Nucleus accumbens (tissue), 56 donors: ENCODE measurements at regions not wholly inside any gene's neighbourhood (a gene's known extent, or its start where the extent isn't known, plus 50 kb on each side); places are given as distances from the start of the nearest gene placed in this dataset.
"Not testable (repeated sequence)": the region's sequence is repeated elsewhere in the genome, so short reads cannot be mapped to it uniquely, and the experiment has no call there.

Experiments used
- DNase-seq, 56 donors: peaks; one replicate each; lab custom pipeline; 2025; lab: John Stamatoyannopoulos, UW

- no peak for DNase-seq
These were observed 53.3 kb downstream of the TANC2 start for GRCh38 chr17:63019138-63019873.

DNA sequence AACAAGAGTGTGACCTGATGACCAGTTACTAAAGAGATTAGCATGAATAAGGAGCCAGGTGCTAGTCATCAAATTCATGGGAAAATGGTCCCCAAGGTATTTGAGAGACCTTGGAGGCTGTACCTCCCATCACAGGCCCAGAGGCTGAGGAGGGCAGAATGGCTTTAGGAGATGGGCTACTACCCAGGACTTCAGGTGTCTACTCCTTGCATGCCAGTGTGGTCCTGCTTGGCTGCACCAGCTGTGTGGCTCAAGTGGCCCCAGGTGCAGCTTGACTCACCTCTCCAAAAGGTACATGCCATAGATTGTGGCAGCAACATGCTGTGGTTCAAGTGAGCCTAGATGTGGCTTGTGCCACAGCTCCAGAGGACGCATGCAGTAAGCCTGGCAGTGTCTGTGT lies 56.5 kb downstream of the TANC2 start:
- no peak for DNase-seq

- no peak for DNase-seq
These were observed 57.0 kb downstream of the TANC2 start for GRCh38 chr17:63023049-63023448.

GRCh38 chr17:63024201-63024600 lies 58.2 kb downstream of the TANC2 start:
- DNase-seq = no peak

DNA sequence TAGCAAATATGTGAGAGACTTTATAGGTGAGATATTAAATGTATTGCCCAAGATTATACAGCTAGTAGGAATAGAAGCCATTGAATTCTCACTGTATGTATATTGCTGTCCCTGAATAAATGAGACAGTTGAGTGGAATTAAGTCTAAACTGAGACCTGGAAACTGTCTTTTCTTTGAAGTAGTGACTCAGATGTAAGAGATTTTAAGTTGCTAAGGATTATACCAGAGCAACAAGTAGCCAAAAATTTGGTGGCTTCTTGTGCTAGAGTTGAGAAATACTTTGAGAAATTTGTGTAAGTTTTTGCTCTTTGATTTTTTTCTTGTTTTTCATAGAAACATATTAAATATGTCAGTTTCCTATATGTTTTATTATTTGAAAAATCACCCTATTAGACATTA lies 58.7 kb downstream of the TANC2 start:
- no peak for DNase-seq

DNA sequence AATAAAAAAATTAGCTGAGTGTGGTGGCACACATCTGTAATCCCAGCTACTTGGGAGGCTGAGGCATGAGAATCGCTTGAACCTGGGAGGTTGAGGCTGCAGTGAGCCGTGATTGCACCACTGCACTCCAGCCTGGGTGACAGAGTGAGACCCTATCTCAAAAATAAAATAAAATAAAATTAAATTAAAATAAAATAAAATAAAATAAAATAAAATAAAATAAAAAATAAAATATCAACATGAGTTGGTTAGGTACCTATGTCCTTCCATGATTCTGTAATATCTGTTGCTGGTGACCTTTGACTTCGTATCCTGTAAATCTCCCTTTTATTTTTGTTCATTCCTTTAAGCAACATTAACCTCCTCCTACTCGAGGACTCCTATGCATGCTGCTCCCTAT lies 59.6 kb downstream of the TANC2 start:
- DNase-seq = not testable (repeated sequence)

GRCh38 chr17:63029541-63029940 lies 63.5 kb downstream of the TANC2 start:
- no peak for DNase-seq

- DNase-seq = no peak
These were observed 66.1 kb downstream of the TANC2 start for GRCh38 chr17:63032142-63032541.

DNA sequence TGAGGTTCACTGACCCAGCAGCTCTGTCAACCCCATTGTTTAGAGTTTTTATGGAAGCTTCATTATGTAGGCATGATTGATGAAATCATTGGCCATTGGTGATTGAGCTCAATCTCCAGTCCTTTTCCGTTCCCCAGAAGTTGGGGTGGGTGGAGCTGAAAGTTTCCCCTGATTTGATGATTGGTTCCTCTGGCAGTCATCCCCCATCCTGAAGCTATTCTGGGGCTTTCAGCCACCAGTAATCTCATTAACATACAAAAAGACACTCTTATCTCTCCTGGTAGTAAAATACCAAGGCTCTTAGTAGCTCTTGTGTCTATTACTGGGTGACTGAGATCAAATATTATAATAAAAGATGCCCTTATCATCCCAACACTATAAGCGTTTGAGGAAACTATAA lies 67.1 kb downstream of the TANC2 start:
- DNase-seq = no peak

- no peak for DNase-seq
These were observed 69.2 kb downstream of the TANC2 start for GRCh38 chr17:63035271-63035670.

DNA sequence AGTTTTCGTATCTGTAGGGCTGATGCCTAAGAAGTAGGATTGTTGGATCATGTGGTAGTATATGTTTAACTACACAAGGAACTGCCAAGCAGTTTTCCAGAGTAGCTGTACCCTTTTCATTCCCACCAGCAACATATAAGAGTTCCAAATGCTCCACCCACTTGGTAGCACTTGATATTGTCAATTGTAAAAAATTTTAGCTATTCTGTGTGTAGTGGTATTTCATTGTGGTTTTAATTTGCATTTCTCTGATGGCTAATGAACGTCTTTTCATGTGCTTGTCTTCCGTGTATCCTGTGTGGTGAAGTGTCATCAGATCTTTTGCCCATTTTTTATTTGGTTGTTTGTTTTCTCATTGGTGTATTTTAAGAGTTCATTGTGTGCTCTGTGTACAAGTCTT lies 69.7 kb downstream of the TANC2 start:
- no peak for DNase-seq

- DNase-seq = peak in 10 of 56 donors; percentile 0 to 24 (median 9)
These were observed 73.3 kb downstream of the TANC2 start for GRCh38 chr17:63039342-63039741.

- no peak for DNase-seq
These were observed 74.0 kb downstream of the TANC2 start for GRCh38 chr17:63039899-63040602.

DNA sequence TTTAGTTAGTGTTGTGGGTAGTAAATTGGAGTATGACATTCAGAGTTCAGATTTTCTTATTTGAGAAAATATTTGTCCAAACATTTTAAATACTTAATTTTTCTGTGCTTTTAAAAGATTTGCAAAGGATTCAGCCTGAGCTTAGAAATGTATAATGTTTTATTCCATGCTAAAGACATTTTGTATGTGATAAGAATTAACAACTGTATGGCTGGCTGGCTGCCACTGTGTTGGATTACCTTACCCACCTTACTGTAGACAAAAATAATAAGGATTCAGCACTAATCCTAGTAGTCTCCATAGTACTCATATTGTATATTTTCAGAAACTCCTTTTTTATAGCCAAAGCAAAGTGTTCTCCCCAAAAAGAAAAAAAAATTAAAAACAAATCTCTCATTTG lies 74.8 kb downstream of the TANC2 start:
- no peak for DNase-seq

DNA sequence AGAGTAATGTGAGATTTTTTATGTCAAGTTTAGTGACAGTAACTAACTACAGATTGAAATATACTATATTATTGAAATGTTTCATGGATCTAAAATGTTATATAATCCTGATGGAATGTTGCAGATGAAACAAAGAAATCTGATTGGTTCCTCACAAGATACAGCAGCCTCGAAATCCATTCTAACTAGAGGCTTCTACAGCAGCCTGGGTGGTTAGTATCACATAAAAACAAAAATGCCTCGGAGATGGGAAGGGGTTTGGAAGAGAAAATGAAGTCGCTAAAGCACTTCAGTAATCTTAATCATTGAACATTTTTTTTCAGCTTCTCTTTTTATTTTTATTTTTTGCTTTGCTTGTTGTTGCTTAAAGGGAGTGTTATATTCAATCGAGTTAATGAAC lies 75.2 kb downstream of the TANC2 start:
- DNase-seq = no peak

DNA sequence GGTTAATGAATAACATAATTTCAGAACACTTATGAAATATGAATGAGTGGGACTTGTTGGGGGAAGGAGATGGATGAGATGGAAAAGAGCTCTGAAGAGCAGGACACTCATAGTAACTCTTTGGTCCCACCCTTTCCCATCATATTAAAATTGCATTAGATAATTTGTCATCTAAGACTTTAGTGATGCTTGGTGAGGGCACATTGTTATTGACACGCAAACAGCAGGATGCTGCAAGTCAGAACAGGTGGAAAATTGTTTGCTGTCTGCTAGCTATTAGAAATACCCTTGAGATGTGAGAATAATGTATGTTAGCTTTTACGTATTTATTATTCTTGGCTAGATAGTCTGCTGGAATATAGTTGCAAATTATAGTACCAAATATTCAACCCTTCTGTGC lies 75.7 kb downstream of the TANC2 start:
- no peak for DNase-seq

DNA sequence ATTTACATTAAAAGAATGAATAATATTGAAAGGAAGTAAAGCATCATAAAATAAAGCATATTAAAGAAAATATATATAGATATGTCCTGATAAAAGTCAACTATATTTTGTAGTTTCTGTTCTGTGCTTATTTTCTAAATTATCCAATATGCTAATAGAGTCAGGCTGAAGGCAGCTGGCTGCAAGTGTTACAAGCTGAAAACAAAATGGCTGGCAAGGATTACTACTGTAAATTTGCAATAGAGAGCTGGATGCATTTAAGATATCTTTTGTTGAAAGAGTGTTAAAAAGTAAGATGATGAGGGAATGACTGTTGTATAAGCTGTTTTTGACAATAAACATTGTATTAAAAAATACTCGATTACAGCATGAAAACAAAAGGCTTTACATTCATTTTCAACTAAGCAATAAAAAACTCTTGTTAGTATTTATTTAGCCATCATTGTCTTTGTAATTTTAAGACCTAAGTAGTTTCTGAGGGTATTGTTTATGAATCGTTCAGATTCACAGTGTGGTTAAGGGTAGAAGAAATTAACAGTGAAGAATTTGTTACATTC lies 76.3 kb downstream of the TANC2 start:
- no peak for DNase-seq

DNA sequence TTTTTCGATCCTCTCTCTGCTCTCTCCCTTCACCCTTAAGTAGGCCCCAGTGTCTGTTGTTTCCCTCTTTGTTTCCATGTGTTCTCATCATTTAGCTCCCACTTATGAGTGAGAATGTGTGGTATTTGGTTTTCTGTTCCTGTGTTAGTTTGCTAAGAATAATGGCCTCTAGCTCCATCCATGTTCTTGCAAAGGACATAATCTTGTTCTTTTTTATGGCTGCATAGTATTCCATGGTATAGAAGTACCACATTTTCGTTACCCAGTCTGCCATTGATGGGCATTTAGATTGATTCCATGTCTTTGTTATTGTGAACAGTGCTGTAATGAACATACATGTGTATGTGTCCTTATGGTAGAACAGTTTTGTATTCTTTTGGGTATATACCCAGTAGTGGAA lies 91.5 kb downstream of the TANC2 start:
- DNase-seq = not testable (repeated sequence)

- DNase-seq = no peak
These were observed 100.3 kb downstream of the TANC2 start for GRCh38 chr17:63066158-63066813.

- no peak for DNase-seq
These were observed 103.2 kb downstream of the TANC2 start for GRCh38 chr17:63069245-63069644.

- no peak for DNase-seq
These were observed 104.0 kb downstream of the TANC2 start for GRCh38 chr17:63070031-63070430.
